ENCODE measurements at regions not wholly inside any gene's neighbourhood (a gene's known extent, or its start where the extent isn't known, plus 50 kb on each side); places are given as distances from the start of the nearest gene placed in this dataset.

DNA sequence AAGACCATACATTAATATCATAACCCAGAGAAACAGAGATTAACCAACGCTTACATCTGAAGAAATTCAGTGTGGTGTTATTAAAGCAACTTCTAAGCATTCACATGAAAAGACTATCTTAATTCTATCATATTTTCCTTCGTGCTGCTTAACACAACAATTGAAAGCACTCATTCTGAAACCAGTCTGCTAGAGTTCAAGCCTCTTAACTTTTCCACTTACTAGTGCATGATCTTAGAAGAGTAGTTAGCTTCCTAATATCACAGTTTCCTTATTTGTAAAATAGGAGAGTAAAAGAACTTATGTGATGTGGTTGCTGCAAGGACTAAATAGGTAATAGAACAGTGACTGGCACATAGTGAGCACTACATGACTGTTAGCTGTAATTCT lies 379.3 kb downstream of the TRIM36 start:
- TF ChIP-seq, protein P1, sequence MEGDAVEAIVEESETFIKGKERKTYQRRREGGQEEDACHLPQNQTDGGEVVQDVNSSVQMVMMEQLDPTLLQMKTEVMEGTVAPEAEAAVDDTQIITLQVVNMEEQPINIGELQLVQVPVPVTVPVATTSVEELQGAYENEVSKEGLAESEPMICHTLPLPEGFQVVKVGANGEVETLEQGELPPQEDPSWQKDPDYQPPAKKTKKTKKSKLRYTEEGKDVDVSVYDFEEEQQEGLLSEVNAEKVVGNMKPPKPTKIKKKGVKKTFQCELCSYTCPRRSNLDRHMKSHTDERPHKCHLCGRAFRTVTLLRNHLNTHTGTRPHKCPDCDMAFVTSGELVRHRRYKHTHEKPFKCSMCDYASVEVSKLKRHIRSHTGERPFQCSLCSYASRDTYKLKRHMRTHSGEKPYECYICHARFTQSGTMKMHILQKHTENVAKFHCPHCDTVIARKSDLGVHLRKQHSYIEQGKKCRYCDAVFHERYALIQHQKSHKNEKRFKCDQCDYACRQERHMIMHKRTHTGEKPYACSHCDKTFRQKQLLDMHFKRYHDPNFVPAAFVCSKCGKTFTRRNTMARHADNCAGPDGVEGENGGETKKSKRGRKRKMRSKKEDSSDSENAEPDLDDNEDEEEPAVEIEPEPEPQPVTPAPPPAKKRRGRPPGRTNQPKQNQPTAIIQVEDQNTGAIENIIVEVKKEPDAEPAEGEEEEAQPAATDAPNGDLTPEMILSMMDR (IDR thresholded peaks at IDR 0.05), result no peak
- no peak for TF ChIP-seq POLR2AphosphoS5 (IDR thresholded peaks at IDR 0.05)
- no peak for TF ChIP-seq POLR2A (IDR thresholded peaks at IDR 0.05)
